ENCODE measurements at regions not wholly inside any gene's neighbourhood (a gene's known extent, or its start where the extent isn't known, plus 50 kb on each side); places are given as distances from the start of the nearest gene placed in this dataset.

DNA sequence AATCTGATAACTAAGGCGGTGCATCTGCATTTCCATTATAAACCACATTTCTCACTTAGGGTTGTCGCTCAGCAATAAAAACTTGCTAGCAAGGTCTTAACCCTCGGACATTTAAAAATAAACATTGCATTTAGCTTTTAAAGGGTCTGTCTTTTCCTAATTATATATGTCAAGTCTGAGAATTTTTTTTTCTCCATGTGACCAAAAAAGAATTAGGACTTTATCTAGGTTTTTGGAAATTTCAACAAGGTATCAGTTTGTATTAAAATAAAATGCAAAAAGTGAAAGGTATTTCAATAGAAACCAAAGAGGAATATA lies 198.1 kb downstream of the FOXA2 start:
- CTCF ChIA-PET, result interaction anchor here (0.6 to 6.8 kb wide), 16 partner anchors 13 to 815 kb away, joined by 3 to 62 read pairs (median 4); no protein-coding TSS in a partner anchor

GRCh38 chr20:22385602-22386305 lies 198.6 kb downstream of the FOXA2 start:
- Mint-ChIP-seq H3K9me3 (ENCODE audit: unreplicated experiment) (no peaks in the 10 kb centered on the region), H3K4me1 (ENCODE audit: insufficient read depth, unreplicated experiment) (peaks cover 51% of the 10 kb centered on the region), H3K27ac (ENCODE audit: low read depth, unreplicated experiment) (no peak overlapping the region), H3K4me3 (ENCODE audit: unreplicated experiment) (no peak overlapping the region), H3K36me3 (ENCODE audit: insufficient read depth, unreplicated experiment) (no peaks in the 10 kb centered on the region), H3K27me3 (ENCODE audit: insufficient read depth, unreplicated experiment) (no peaks in the 10 kb centered on the region)
- no TSS peak for BruUV-seq (replicated peaks)
- POLR2A ChIA-PET, result interaction anchor here (0.9 to 1.4 kb wide), 3 partner anchors 9 to 299 kb away, joined by 3 to 4 read pairs (median 3); no protein-coding TSS in a partner anchor
- peak; percentile 50 for DNase-seq (ENCODE audit: unreplicated experiment)
- intact Hi-C loops (cut with micrococcal nuclease), result loop anchor here (1.0 to 5.0 kb wide), 3 partner anchors 67 to 299 kb away; no protein-coding TSS in a partner anchor
- TF ChIP-seq, protein P1, sequence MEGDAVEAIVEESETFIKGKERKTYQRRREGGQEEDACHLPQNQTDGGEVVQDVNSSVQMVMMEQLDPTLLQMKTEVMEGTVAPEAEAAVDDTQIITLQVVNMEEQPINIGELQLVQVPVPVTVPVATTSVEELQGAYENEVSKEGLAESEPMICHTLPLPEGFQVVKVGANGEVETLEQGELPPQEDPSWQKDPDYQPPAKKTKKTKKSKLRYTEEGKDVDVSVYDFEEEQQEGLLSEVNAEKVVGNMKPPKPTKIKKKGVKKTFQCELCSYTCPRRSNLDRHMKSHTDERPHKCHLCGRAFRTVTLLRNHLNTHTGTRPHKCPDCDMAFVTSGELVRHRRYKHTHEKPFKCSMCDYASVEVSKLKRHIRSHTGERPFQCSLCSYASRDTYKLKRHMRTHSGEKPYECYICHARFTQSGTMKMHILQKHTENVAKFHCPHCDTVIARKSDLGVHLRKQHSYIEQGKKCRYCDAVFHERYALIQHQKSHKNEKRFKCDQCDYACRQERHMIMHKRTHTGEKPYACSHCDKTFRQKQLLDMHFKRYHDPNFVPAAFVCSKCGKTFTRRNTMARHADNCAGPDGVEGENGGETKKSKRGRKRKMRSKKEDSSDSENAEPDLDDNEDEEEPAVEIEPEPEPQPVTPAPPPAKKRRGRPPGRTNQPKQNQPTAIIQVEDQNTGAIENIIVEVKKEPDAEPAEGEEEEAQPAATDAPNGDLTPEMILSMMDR (IDR thresholded peaks at IDR 0.05; ENCODE audit: unreplicated experiment), result peak; percentile 27
- CTCF ChIA-PET, result interaction anchor here (0.6 to 6.8 kb wide), 16 partner anchors 12 to 816 kb away, joined by 3 to 62 read pairs (median 4); no protein-coding TSS in a partner anchor

More for the DNA sequence above, 198.1 kb downstream of the FOXA2 start:
- H3K4me3 Mint-ChIP-seq (ENCODE audit: unreplicated experiment), result no peak overlapping the region
- H3K27me3 Mint-ChIP-seq (ENCODE audit: insufficient read depth, unreplicated experiment), result no peaks in the 10 kb centered on the region
- peaks cover 48% of the 10 kb centered on the region for H3K4me1 Mint-ChIP-seq (ENCODE audit: insufficient read depth, unreplicated experiment)
- DNase-seq (ENCODE audit: unreplicated experiment), result no peak
- no peak overlapping the region for H3K27ac Mint-ChIP-seq (ENCODE audit: low read depth, unreplicated experiment)
- TF ChIP-seq, protein P1 (IDR thresholded peaks at IDR 0.05; ENCODE audit: unreplicated experiment), result no peak
- no TSS peak for BruUV-seq (replicated peaks)
- POLR2A ChIA-PET, result interaction anchor here (0.6 to 1.4 kb wide), 3 partner anchors 9 to 299 kb away, joined by 3 to 4 read pairs (median 3); no protein-coding TSS in a partner anchor
- H3K9me3 Mint-ChIP-seq (ENCODE audit: unreplicated experiment), result no peaks in the 10 kb centered on the region
- intact Hi-C loops (cut with micrococcal nuclease), result loop anchor here (1.0 to 5.0 kb wide), 3 partner anchors 66 to 298 kb away; no protein-coding TSS in a partner anchor
- H3K36me3 Mint-ChIP-seq (ENCODE audit: insufficient read depth, unreplicated experiment), result no peaks in the 10 kb centered on the region

- ChIA-PET POLR2A (interaction anchor here (1.0 kb wide), 1 partner anchor 10 kb away, joined by 3 read pairs; no protein-coding TSS in a partner anchor), CTCF (interaction anchor here (0.6 to 6.8 kb wide), 5 partner anchors 45 to 954 kb away, joined by 3 to 62 read pairs (median 4); no protein-coding TSS in a partner anchor)
- no peak overlapping the region for H3K27ac Mint-ChIP-seq (ENCODE audit: low read depth, unreplicated experiment)
- no peaks in the 10 kb centered on the region for H3K27me3 Mint-ChIP-seq (ENCODE audit: insufficient read depth, unreplicated experiment)
- TF ChIP-seq, protein P1 (IDR thresholded peaks at IDR 0.05; ENCODE audit: unreplicated experiment), result no peak
- intact Hi-C loops (cut with micrococcal nuclease), result loop anchor here (5.0 kb wide), 1 partner anchor 67 kb away; no protein-coding TSS in a partner anchor
- no peaks in the 10 kb centered on the region for H3K9me3 Mint-ChIP-seq (ENCODE audit: unreplicated experiment)
- BruUV-seq (replicated peaks), result no TSS peak
- no peak overlapping the region for H3K4me3 Mint-ChIP-seq (ENCODE audit: unreplicated experiment)
- peaks cover 53% of the 10 kb centered on the region for H3K4me1 Mint-ChIP-seq (ENCODE audit: insufficient read depth, unreplicated experiment)
- DNase-seq (ENCODE audit: unreplicated experiment), result no peak
- H3K36me3 Mint-ChIP-seq (ENCODE audit: insufficient read depth, unreplicated experiment), result no peaks in the 10 kb centered on the region
Observed at GRCh38 chr20:22384978-22385377, 199.4 kb downstream of the FOXA2 start.

DNA sequence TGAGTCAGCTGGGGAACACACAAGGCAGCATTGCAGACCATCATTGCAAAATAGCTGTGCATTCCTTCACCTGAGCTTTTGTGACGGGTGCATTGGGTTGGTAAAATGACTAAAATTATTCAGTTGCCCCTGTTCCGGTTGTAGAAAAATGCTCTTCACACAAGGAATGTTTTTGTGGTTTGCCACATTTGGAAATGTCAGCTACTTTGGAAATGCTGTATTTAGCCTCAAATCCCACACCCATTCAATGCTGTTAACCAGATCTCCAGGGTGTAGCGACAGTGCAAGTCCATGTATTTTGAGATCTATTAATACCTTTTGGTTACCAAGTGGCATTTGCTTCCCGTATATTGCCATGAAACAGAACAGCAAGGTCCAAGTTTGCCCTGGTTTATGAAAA lies 201.2 kb downstream of the FOXA2 start:
- ChIA-PET CTCF (interaction anchor here (0.8 to 6.8 kb wide), 6 partner anchors 9 to 300 kb away, joined by 4 to 62 read pairs (median 6); no protein-coding TSS in a partner anchor), POLR2A (interaction anchor here (0.9 to 2.4 kb wide), 9 partner anchors 10 to 975 kb away, joined by 3 to 27 read pairs (median 8); partner anchors contain the start of gene NXT1)
- intact Hi-C loops (cut with micrococcal nuclease), result loop anchor here (2.0 kb wide), 1 partner anchor 42 kb away; no protein-coding TSS in a partner anchor
- TF ChIP-seq, protein P1 (IDR thresholded peaks at IDR 0.05; ENCODE audit: unreplicated experiment), result no peak
- TSS peak; percentile 93 for BruUV-seq (replicated peaks)
- no peaks in the 10 kb centered on the region for H3K36me3 Mint-ChIP-seq (ENCODE audit: insufficient read depth, unreplicated experiment)
- DNase-seq (ENCODE audit: unreplicated experiment), result no peak
- H3K9me3 Mint-ChIP-seq (ENCODE audit: unreplicated experiment), result no peaks in the 10 kb centered on the region
- H3K4me3 Mint-ChIP-seq (ENCODE audit: unreplicated experiment), result peak overlapping the region; percentile 31
- H3K4me1 Mint-ChIP-seq (ENCODE audit: insufficient read depth, unreplicated experiment), result peaks cover 53% of the 10 kb centered on the region
- no peaks in the 10 kb centered on the region for H3K27me3 Mint-ChIP-seq (ENCODE audit: insufficient read depth, unreplicated experiment)
- H3K27ac Mint-ChIP-seq (ENCODE audit: low read depth, unreplicated experiment), result peak overlapping the region; percentile 90
